NT2/D1 (cell line): ENCODE measurements at regions not wholly inside any gene's neighbourhood (a gene's known extent, or its start where the extent isn't known, plus 50 kb on each side); places are given as distances from the start of the nearest gene placed in this dataset.

ENCODE experiments used
- DNase-seq: peaks from one replicate; pipeline ENCODE4 v3.0.0-alpha.2; 2011; ENCODE audit warnings: low read depth, low spot score
- H3K27me3 ChIP-seq: 2 replicates; pipeline ENCODE4 v1.6.0; 2011; ENCODE audit warnings: mild to moderate bottlenecking; ENCODE audit not compliant: insufficient read length, insufficient read depth
- H3K36me3 ChIP-seq: 2 replicates; pipeline ENCODE4 v1.6.1; 2011; ENCODE audit warnings: mild to moderate bottlenecking, low read length, mixed read lengths; ENCODE audit not compliant: insufficient read depth, insufficient read length
- H3K4me1 ChIP-seq: 2 replicates; pipeline ENCODE4 v1.5.1; 2011; ENCODE audit not compliant: insufficient read depth, insufficient read length
- H3K4me3 ChIP-seq: 2 replicates; pipeline ENCODE4 v1.5.1; 2011; ENCODE audit warnings: low read depth; ENCODE audit not compliant: insufficient read length
- H3K9ac ChIP-seq: 2 replicates; pipeline ENCODE4 v1.6.0; 2011; ENCODE audit warnings: low read depth; ENCODE audit not compliant: insufficient read length
- H3K9me3 ChIP-seq: 2 replicates; pipeline ENCODE4 v1.5.1; 2011; ENCODE audit warnings: mild to moderate bottlenecking, low read length; ENCODE audit not compliant: insufficient read depth
- SUZ12 ChIP-seq: IDR thresholded peaks from 2 replicates; pipeline ENCODE4 v1.6.1; 2011; ENCODE audit not compliant: insufficient read length, insufficient read depth; ENCODE audit errors: extremely low read depth
- YY1 ChIP-seq: IDR thresholded peaks from 2 replicates; pipeline ENCODE4 v1.6.1; 2011; ENCODE audit not compliant: insufficient read length, insufficient read depth
- ZNF274 ChIP-seq: IDR thresholded peaks from 2 replicates; pipeline ENCODE4 v1.6.1; 2011; ENCODE audit warnings: mild to moderate bottlenecking, low read depth, low read length

GRCh38 chr2:18792684-18793083 lies 203.3 kb upstream of the NT5C1B start:
- DNase-seq, result no peak
- Histone ChIP-seq H3K4me3 (no peak overlapping the region), H3K9me3 (no peaks in the 10 kb centered on the region), H3K27me3 (peaks cover 9% of the 10 kb centered on the region), H3K9ac (no peak overlapping the region), H3K36me3 (no peaks in the 10 kb centered on the region), H3K4me1 (no peaks in the 10 kb centered on the region)
- TF ChIP-seq ZNF274 (no peak), SUZ12 (no peak), YY1 (no peak)

GRCh38 chr2:18792226-18792629 lies 202.9 kb upstream of the NT5C1B start:
- no peaks in the 10 kb centered on the region for H3K9me3 ChIP-seq
- H3K36me3 ChIP-seq, result no peaks in the 10 kb centered on the region
- no peaks in the 10 kb centered on the region for H3K4me1 ChIP-seq
- peaks cover 9% of the 10 kb centered on the region for H3K27me3 ChIP-seq
- TF ChIP-seq ZNF274 (no peak), SUZ12 (no peak), YY1 (no peak)
- H3K9ac ChIP-seq, result no peak overlapping the region
- DNase-seq, result no peak
- H3K4me3 ChIP-seq, result no peak overlapping the region

GRCh38 chr2:18791172-18791797 lies 201.9 kb upstream of the NT5C1B start:
- no peaks in the 10 kb centered on the region for H3K36me3 ChIP-seq
- no peaks in the 10 kb centered on the region for H3K4me1 ChIP-seq
- H3K27me3 ChIP-seq, result peaks cover 16% of the 10 kb centered on the region
- no peaks in the 10 kb centered on the region for H3K9me3 ChIP-seq
- no peak overlapping the region for H3K4me3 ChIP-seq
- no peak for DNase-seq
- no peak for TF ChIP-seq YY1
- TF ChIP-seq SUZ12, result no peak
- no peak for TF ChIP-seq ZNF274
- H3K9ac ChIP-seq, result no peak overlapping the region

GRCh38 chr2:18790509-18791171 lies 201.3 kb upstream of the NT5C1B start:
- H3K4me1 ChIP-seq, result no peaks in the 10 kb centered on the region
- no peaks in the 10 kb centered on the region for H3K36me3 ChIP-seq
- DNase-seq, result no peak
- no peaks in the 10 kb centered on the region for H3K9me3 ChIP-seq
- H3K27me3 ChIP-seq, result peaks cover 22% of the 10 kb centered on the region
- H3K4me3 ChIP-seq, result no peak overlapping the region
- TF ChIP-seq ZNF274 (no peak), SUZ12 (no peak), YY1 (no peak)
- H3K9ac ChIP-seq, result no peak overlapping the region

- H3K9me3 ChIP-seq, result no peaks in the 10 kb centered on the region
- H3K36me3 ChIP-seq, result no peaks in the 10 kb centered on the region
- H3K9ac ChIP-seq, result no peak overlapping the region
- TF ChIP-seq ZNF274, result no peak
- no peak for TF ChIP-seq SUZ12
- no peak for TF ChIP-seq YY1
- no peaks in the 10 kb centered on the region for H3K4me1 ChIP-seq
- H3K4me3 ChIP-seq, result no peak overlapping the region
- no peak for DNase-seq
- H3K27me3 ChIP-seq, result peaks cover 42% of the 10 kb centered on the region
Observed at GRCh38 chr2:18788592-18788991, 199.2 kb upstream of the NT5C1B start.

- H3K9me3 ChIP-seq, result no peaks in the 10 kb centered on the region
- no peak for DNase-seq
- no peaks in the 10 kb centered on the region for H3K4me1 ChIP-seq
- H3K27me3 ChIP-seq, result peaks cover 51% of the 10 kb centered on the region
- TF ChIP-seq SUZ12, result no peak
- TF ChIP-seq YY1, result no peak
- TF ChIP-seq ZNF274, result no peak
- no peaks in the 10 kb centered on the region for H3K36me3 ChIP-seq
- H3K4me3 ChIP-seq, result no peak overlapping the region
- no peak overlapping the region for H3K9ac ChIP-seq
Observed at GRCh38 chr2:18787726-18788125, 198.4 kb upstream of the NT5C1B start.

GRCh38 chr2:18784245-18784644 lies 194.9 kb upstream of the NT5C1B start:
- Histone ChIP-seq H3K4me1 (no peaks in the 10 kb centered on the region), H3K27me3 (peaks cover 78% of the 10 kb centered on the region), H3K36me3 (no peaks in the 10 kb centered on the region), H3K9ac (no peak overlapping the region), H3K4me3 (no peak overlapping the region), H3K9me3 (no peaks in the 10 kb centered on the region)
- TF ChIP-seq SUZ12 (no peak), ZNF274 (no peak), YY1 (no peak)
- DNase-seq, result no peak
